ENCODE measurements at regions not wholly inside any gene's neighbourhood (a gene's known extent, or its start where the extent isn't known, plus 50 kb on each side); places are given as distances from the start of the nearest gene placed in this dataset.
A peak's percentile ranks its signal among the peaks of the same experiment; 100 is the strongest.

DNA sequence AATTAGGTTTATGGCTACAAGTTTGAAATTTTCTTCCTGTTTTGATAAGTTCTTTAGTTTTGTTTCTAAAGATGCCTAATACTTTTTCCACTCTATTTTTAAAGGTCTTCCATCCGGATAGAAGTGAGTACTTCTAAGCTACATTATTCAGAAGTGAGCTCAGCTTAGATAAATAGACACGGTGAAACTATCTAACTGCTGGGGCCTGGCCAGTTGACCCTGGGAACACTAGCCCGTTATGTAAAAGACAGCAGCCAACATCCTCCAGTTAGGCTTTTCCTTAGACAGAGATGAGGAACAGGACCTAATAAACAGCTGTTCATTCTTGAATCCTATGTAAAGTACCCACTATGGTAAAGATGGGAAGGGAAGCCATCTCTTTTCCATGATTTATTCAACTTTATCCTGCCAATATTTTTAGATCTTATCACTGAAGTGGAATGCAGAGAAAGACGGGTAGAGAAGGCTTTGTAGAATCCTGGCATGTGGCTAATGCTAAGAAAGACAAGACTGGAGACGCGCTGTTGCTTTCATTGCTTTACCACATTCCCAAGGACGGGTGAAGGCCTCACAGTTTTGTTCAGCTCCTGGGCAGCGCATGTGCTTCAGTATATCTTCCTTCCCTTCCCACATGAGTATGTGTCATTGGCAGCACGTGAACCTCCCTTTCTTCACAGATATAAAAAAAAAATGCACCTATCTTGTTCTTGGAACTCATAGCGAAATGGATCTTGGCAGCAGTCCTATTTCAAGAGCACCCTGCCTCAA, 340.0 kb upstream of the MEOX2 start:
- DNase-seq (ENCODE audit: low read depth): peak; percentile 11

DNA sequence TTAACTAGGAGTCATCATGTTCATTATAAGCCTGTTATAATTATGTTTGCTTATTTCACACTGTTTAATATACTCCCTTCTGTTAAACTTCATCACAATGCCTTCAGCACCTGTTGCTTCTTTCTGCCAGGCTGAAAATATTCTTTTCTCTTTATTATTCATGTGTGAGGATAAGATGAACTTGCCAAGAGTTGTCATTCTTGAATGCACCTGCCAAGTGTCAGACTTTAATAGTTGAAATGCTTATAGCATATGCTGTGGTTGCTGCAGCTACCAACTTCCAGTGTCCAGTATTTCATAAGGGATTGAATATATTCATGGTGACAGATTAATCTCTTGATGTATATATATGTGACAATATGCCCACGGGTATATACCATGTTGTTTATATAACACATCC, 339.2 kb upstream of the MEOX2 start:
- no peak for DNase-seq (ENCODE audit: low read depth)

DNA sequence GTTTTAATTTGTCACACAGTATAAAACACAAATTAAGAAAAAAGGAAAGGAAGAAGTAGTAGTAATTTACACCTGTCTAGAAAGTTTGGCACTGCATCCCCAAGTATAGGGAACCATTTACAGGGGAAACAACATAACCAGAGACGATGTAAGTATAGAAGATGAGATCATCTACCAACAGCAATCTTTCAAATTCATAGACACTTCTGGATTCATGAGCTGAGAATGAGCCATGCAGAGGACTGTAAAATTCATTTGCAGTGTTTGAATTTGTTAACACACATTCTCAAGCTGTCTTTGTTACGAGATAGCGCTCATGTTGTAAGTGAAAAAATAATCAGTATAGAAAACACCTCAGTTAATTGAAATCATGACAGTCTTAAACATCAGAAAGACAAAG, 337.0 kb upstream of the MEOX2 start:
- no peak for DNase-seq (ENCODE audit: low read depth)

DNA sequence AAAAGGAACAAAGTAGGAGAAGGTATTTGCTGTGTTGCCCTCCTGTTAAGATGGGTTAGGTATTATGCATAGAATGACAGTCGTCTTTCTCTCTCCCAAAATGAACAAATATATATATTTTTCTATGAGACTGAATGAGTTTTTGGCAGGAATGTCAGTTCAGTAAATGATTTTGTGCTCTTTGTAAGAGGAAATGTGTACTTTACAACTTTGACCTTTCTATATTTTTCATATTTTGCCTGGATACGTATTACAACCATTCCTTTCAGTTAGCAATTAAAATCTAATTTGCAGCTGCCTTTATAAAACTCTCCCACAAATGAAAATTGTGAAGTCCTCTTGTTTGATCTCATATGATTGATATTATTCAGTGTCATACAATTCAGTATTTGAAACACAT, 336.6 kb upstream of the MEOX2 start:
- no peak for DNase-seq (ENCODE audit: low read depth)

DNA sequence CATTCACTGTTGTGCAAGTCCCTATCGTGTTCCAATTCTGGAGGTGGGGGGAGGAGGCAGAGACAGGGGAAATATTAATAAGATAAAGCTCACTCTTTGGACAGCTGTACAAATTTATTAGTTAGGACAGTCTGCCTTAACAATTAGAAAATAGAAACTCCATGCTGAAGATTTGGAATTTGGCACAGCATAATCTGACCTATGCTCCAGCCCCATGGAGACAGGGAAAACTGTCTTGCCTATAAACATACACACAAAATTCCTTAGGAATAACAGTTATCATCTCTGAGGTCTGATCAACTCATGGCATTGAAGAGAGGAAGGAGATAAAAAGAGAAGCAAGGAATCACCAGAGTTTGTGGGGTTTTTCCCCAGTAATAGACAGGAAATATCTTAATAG, 335.4 kb upstream of the MEOX2 start:
- DNase-seq (ENCODE audit: low read depth): no peak

DNA sequence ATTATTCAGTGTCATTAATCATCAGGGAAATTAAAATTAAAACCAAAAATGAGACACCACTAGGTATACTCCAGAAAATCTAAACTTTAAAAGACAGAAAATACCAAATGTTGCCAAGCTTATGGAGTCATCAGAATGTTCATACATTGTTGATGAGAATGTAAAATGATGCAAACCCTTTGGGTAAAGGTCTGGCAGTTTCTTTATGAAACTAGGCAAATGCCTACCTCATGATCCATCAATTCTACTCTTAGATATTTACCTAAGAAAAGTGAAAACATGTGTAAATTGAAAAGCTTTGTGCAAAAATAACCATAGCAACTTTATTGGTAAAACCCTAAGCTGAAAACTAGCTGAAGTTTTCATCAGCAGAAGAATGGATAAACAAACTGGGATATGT, 329.5 kb upstream of the MEOX2 start:
- DNase-seq (ENCODE audit: low read depth): no peak

DNA sequence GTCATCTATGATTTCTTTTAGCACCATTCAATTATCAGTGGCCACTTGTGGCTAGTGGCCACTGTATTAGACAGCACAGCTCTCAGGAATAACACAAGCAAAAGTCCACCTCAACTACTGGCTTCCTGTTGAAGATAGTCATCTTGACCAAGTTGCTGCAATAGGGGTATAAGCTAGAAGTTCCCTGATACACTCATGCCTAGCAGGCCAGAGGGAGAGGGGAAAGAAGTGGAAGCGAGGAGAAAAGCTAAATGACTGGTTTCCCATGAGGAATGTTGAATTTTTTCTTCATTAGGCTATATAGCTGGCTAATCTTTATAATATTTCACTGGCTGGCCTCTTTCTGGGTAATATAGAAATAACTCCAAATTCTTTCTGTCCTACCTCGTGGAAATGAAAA, 327.5 kb upstream of the MEOX2 start:
- no peak for DNase-seq (ENCODE audit: low read depth)

DNA sequence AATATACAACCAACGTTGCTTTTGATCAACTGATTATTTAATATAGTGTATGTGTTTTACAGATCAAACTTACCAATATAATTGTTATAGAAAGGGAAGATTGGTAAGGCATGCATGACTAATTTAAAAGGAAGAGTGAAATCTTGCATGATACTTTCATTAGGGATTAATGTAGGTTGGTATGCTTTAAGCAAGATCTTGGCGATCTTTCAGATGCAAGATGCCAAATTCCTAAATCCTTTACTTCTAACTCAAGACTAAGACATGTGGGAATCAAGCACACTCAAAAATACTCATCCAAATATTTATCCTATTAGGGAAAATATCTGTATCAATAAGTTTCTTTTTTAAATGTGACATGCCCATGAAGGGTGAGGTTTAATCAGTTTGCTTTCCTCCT, 321.4 kb upstream of the MEOX2 start:
- no peak for DNase-seq (ENCODE audit: low read depth)

DNA sequence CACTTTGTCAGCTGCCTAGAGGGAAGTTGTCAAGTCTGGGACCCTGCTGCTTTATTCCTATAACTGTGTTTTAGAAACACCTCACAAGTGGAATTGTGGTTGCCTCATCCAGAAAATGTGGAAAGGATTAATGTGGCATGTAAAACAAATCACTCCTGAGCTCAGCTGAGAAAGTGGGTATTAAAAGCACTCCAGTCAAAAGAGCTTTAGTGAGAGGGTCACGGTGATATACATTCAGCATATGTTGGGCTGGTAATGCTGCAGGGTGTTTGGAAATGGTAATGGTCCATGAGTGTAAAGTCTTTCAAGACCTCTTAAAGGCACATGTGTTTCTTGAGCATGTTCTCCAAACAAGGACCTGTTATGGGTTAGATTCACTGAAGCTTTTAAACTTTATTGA, 318.2 kb upstream of the MEOX2 start:
- DNase-seq (ENCODE audit: low read depth): no peak

DNA sequence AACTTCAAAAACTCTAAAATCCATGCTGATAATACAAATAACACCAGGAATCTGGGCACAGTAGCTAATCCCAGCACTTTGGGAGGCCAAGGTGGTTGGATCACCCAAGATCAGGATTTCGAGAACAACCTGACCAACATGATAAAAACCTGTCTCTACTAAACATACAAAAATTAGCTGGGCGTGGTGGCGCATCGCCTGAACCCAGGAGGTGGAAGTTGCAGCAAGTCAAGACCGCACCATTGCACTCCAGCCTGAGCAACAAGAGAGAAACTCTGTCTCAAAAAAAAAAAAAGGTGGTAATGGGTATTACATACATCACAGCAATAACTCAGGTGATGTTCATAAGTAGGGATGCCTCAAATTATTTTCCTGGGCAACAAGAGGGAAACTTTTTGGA, 315.0 kb upstream of the MEOX2 start:
- DNase-seq (ENCODE audit: low read depth): no peak

DNA sequence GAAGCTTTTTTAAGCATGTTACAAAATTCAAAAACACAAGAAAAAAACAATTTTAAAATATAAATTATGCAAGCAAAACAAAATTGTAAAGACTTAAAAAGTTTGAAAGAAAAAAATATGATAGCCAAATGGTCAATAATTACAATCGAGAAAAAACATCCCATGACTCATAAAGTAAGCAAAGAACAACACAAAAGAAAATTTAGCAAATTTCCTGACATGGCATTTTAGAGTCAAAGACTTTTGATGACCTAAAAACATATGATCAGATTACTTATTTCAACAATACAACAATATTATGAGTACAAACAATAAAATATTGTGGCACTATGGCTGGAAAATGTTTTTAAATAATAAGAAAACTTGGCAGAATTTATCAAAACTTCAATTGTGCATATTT, 312.1 kb upstream of the MEOX2 start:
- no peak for DNase-seq (ENCODE audit: low read depth)

DNA sequence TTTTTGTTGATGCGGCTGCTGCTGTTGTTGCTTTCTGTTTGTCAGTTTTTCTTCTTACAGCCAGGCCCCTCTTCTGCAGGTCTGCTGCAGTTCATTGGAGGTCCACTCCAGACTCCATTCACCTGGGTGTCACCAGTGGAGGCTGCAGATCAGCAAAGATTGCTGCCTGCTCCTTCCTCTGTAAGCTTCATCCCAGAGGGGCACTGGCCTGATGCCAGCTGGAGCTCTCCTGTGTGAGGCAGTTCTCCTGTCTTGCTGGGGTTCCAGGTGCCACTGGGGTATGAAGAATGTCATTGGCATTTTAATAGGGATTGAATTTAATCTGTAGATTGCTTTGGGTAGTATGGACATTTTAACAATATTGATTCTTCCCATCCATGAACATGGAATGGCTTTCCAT, 308.5 kb upstream of the MEOX2 start:
- no peak for DNase-seq (ENCODE audit: low read depth)

DNA sequence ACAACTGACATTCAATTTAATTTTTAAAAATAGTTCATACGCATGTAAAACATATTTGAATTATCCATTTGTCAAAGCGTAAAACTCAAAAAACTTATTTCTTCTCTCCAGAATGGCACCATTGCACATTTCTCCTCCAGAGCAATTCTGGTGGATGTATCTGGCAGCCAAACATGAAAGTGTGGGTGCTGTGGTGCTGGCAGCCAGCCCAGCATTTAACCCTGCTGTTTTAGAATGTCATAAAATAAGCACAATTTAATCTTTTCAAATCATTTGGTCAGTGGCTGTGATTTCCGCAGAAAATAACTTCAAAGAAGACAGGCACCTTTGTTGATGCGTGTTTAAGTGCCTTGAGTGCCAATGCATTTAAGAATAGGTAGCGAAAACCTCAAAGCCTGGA, 302.7 kb upstream of the MEOX2 start:
- DNase-seq (ENCODE audit: low read depth): no peak

DNA sequence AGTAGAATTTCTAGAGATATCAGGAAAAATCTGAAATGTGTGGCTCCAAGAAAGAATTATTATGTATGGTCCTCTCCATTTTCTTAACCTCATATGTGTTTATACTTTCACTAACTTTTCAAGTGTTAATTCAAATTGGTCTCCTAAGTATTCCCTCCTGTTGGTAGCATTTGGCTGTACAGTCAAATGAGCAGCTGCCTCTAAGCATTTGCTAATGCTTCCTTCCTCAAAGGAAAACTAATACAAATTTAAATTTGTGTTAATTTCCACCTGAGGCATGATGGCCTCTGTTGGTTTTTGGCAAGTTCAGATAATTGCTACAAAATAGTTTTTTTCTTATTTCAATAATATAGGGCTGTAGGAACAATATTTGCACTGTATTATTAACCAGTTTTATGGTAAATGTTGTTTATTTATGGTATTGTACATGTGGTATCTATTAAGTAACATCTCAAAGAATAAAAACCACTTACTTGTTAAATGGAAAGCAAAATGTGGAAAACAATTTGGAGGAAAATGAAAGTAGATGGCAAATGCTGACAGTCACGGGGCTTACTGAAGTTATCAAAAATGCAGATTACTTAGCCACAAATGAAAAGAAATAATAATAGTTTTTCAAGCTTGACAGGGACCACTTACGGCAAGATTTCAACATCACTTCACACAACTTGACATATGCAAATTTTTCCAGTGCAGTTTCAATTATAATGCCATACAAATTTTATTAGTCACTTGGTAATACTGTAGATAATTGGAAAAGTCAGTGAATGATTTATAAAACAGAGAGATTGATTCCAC, 299.3 kb upstream of the MEOX2 start:
- DNase-seq (ENCODE audit: low read depth): no peak

DNA sequence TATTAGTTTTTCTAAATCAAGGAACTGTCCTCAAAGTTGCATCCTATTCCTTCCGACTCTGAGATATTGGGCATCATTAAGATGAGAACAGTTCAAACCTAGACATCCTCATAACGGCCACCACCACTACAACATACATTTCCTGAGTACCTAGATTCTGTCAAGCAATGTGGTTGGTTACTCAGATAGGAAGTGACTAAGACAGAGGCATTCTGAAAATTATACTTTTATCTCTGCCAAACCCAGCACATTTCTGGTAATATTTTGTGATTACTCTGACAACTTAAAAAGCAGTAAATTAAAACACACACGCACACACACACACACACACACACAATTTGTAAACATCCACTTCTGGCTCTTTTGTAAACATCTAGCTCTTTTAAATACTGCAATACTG, 291.2 kb upstream of the MEOX2 start:
- peak; percentile 73 for DNase-seq (ENCODE audit: low read depth)

DNA sequence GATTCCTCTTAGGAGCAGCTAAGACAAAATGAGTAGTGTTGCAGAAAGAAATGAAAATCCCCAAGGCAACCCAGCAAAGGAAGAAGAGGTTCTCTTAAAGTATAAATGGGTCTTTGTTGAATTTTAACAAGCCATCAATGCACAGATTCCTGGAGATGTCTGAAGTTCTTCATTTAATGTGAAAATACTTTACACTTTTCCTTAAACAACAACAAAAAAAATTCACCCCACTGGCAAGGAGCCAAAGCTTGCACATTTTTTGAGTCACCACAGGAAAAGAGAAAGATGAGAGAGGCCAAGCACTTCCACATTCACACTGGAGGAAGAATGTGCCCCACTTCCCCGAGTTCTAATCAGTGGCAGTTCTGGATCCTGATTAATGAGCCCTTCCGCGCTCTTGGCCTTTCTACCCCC, 286.4 kb upstream of the MEOX2 start:
- peak; percentile 38 for DNase-seq (ENCODE audit: low read depth)

DNA sequence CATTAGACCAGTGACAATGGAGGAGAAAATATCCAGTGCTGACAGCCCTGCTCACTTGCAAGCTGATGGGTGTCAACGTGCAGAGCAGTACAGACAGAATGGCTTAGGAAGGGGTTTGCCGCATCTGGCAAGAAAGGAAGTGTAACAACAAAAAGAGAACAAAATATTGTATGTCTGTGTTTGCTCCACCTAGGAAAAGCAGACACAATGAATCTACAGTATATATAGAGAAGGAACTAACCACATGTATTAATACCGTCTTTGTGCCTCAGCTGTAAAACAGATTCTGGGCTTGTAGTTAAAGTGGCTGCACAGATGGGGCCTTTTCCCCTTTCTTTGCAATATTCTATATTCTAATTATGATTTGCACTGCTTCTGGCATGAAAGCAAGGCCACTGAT, 281.1 kb upstream of the MEOX2 start:
- no peak for DNase-seq (ENCODE audit: low read depth)

DNA sequence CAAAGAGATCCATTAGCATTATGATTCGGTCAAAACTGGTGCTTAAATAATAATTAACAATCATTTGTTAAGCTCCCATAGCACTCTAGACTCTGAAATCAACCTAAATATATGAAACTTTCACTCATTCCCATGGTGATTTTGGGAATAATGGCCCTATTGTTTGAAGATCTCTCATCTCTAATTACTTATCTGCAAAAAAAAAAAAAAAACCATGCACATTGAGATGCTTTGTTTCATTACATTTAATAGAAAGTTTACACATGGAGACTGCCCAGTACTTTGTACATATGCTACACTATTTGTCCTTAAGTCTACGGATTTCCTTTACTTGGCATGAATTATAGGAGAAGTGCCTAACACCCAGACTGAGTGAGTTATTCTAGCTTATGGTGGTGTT, 280.6 kb upstream of the MEOX2 start:
- DNase-seq (ENCODE audit: low read depth): no peak

DNA sequence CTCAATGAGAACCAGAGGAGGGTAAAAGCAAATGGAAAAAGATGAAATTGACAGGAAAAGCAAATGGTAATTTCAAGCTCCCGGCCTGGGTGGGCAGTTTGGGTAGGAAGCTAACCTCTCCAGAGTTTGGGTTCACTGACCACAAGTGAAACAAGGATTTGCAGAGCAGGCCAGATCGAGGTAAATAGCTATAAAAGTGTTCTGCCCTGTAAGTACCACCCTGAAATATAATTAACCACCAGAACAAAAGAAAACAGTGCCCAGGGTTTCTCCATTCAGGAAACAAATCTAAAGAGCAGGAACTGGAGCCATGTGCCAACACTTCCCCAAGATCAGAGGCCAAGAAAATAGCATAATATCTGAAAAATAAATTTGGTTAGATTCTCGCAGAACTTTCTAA, 276.7 kb upstream of the MEOX2 start:
- no peak for DNase-seq (ENCODE audit: low read depth)

DNA sequence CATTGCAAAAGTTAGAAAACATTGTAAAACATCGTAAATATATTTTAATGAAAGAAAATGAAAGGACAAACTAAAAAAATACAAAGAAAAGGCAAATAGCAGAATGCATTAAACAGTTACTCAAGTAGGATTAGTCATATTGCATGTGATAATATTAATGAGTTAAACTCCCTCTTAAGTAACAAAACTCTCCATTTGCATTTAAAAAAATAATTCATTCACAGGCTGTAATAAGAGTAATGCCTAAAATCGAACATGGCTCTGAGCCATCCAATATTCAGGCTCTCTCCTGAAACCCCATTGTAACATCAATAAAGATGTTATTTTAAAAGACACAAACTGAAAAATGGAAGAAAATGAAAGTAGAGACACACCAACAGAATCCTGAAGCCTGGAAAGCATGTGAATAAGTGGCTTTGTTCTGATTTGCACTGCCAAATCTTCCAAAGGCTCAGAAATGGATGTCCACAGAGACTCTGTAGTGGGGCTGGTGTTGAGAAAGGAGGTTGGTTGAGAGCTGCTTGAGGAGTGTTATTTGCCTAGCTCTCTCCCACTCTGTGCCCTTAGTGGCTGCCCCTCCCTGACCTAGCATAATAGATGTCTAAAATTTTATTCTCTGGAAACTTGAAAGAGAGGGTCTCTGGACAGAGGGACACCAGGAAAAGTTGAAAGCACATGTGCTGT, 268.3 kb upstream of the MEOX2 start:
- DNase-seq (ENCODE audit: low read depth): no peak

DNA sequence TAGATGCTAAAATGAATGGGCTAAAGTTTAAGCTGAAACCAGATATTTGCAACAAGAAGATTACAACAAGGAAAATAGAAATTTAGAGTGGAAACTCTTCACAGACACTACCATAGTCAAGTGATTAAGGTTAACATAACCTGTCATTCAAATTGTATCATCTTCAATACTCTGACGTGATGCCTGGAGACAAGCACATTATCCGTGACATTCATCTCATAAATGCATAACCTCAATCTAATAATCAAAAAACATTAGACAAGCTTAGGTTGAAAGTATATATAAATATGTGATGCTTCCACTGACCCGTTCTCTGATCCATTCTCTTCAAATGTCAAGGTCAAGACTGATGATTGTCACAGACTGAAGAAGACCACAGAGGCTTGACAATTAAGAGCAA, 263.8 kb upstream of the MEOX2 start:
- no peak for DNase-seq (ENCODE audit: low read depth)

DNA sequence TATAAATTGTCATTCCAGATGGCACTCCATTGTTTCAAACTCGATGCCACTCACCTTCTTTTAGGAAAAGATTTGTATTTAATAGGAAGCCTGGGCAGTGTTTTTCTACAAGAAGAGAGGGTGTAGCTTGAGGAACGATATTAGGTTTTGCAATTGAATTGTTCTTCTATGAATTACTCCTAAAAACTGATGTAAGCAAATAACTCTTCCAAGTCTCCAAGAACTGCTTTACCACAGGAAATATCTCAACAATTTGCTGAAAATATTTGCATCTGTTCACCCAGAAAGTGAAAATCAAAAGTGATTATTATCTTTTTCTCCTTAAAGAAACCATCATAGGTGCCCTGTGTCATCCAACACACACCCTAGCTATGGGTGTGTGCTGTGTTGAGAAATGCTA, 261.3 kb upstream of the MEOX2 start:
- DNase-seq (ENCODE audit: low read depth): no peak

DNA sequence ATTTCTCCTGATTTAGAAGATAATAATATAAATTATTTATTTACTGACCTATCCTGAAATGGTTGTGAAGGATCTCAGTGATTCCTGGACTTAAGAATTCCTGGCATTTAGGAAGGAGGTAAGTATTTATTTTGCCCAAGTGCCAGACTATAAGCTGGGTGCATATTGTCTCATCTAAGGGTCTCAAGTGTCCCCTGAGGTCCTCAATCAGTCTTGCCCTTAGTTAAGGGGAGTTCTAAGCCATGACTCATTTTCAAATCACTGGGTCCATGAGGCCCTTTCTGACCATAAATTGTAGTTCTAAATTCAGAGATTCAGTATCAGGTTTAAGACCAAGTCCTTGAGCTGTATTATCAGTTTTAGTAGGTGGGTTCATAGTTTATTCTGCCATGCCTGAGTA, 251.6 kb upstream of the MEOX2 start:
- no peak for DNase-seq (ENCODE audit: low read depth)
